ENCODE measurements at regions not wholly inside any gene's neighbourhood (a gene's known extent, or its start where the extent isn't known, plus 50 kb on each side); places are given as distances from the start of the nearest gene placed in this dataset.

DNA sequence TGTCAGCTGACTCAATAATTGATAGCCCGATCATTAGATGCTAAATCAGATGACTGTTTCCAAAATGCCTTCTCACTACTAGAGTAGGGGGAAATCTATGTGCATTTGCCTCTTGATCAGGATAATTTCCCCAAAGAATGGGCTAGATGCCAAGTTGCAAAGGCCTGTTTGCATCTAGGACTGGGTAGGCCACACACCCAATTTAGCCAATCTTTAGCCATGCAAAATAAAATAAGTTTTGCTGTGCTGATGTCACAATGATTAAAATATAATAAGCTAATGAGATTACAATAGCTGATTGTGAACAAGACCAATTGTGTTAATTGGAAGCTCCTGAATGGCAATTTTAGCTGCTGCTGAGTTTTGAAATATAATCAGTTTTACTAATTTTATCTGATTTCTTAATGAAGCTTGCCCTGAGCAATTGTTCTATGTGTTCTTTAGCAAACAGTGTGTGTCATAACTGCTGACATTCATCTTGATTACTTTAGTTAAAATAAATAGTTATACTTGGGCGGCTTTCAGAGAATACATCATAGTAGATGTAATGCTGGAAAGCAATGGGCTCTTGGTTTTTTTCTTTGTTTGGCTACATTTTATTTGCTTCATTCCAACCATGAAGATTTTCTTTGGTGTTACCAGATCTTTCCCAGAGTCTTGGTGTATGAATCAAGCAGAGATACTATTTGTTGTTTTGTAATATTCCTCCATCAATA lies 973.2 kb upstream of the SLC35B3 start:
- no peak overlapping the region for H3K4me3 ChIP-seq (ENCODE audit: severe bottlenecking)
- ATAC-seq (ENCODE audit: low read depth) (no peak), DNase-seq (ENCODE audit: low spot score) (no peak)
- H3K4me1 ChIP-seq (ENCODE audit: insufficient read depth, poor library complexity, severe bottlenecking) = peaks cover 16% of the 10 kb centered on the region
- H3K9me3 ChIP-seq (ENCODE audit: severe bottlenecking) = no peaks in the 10 kb centered on the region
- no peaks in the 10 kb centered on the region for H3K36me3 ChIP-seq (ENCODE audit: low read depth)
- H3K27me3 ChIP-seq (ENCODE audit: insufficient read depth, poor library complexity, severe bottlenecking) = no peaks in the 10 kb centered on the region
- TF ChIP-seq, protein P1, sequence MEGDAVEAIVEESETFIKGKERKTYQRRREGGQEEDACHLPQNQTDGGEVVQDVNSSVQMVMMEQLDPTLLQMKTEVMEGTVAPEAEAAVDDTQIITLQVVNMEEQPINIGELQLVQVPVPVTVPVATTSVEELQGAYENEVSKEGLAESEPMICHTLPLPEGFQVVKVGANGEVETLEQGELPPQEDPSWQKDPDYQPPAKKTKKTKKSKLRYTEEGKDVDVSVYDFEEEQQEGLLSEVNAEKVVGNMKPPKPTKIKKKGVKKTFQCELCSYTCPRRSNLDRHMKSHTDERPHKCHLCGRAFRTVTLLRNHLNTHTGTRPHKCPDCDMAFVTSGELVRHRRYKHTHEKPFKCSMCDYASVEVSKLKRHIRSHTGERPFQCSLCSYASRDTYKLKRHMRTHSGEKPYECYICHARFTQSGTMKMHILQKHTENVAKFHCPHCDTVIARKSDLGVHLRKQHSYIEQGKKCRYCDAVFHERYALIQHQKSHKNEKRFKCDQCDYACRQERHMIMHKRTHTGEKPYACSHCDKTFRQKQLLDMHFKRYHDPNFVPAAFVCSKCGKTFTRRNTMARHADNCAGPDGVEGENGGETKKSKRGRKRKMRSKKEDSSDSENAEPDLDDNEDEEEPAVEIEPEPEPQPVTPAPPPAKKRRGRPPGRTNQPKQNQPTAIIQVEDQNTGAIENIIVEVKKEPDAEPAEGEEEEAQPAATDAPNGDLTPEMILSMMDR (IDR thresholded peaks at IDR 0.05; ENCODE audit: poor library complexity, severe bottlenecking) = no peak
- no peak overlapping the region for H3K27ac ChIP-seq (ENCODE audit: poor library complexity, severe bottlenecking)

DNA sequence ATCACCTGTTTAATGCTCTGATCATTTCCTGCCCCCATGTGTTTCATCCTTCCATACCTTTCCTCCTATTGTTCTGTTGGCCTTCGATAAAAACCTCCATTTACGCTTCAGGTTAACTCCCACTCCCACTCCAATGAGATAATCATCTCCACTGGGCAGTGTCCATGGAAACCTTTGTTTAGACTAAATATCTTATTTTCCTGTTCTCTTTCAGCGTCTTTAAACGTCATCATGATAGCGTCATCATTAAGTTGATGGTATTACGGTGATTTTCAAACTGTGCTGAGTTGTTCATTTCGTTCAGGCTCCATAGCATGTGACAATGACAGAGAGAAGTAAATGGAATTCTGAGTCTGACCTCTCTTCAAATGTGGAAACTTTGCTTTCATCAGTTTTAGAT lies 970.5 kb upstream of the SLC35B3 start:
- ATAC-seq (ENCODE audit: low read depth) (peak; percentile 24; the same call in 1 of the 3 replicates), DNase-seq (ENCODE audit: low spot score) (no peak)
- H3K27ac ChIP-seq (ENCODE audit: poor library complexity, severe bottlenecking) = peak overlapping the region; percentile 75
- H3K36me3 ChIP-seq (ENCODE audit: low read depth) = no peaks in the 10 kb centered on the region
- no peaks in the 10 kb centered on the region for H3K27me3 ChIP-seq (ENCODE audit: insufficient read depth, poor library complexity, severe bottlenecking)
- TF ChIP-seq, protein P1 (IDR thresholded peaks at IDR 0.05; ENCODE audit: poor library complexity, severe bottlenecking) = no peak
- no peak overlapping the region for H3K4me3 ChIP-seq (ENCODE audit: severe bottlenecking)
- no peaks in the 10 kb centered on the region for H3K9me3 ChIP-seq (ENCODE audit: severe bottlenecking)
- H3K4me1 ChIP-seq (ENCODE audit: insufficient read depth, poor library complexity, severe bottlenecking) = peaks cover 17% of the 10 kb centered on the region

DNA sequence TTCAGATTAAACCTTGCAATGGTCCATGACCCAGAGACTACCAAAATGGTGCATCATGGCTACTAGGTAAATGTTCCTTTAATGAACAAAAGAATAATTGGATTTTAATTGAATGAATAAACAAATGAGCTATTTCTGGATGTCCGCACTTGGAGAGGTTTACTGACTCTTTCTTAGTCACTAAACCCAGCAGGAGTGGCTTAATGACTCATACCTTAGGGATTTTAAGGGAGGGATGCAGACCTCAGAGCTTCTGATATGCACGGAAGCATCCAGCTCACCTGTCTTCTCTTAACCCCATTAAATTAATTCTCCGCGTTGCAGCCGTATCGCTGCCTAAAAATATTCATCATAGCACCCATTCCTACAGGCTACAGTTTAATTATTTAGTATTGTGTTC lies 970.0 kb upstream of the SLC35B3 start:
- H3K36me3 ChIP-seq (ENCODE audit: low read depth) = no peaks in the 10 kb centered on the region
- TF ChIP-seq, protein P1 (IDR thresholded peaks at IDR 0.05; ENCODE audit: poor library complexity, severe bottlenecking) = no peak
- ATAC-seq (ENCODE audit: low read depth) (peak; percentile 97), DNase-seq (ENCODE audit: low spot score) (no peak)
- no peaks in the 10 kb centered on the region for H3K27me3 ChIP-seq (ENCODE audit: insufficient read depth, poor library complexity, severe bottlenecking)
- peaks cover 22% of the 10 kb centered on the region for H3K4me1 ChIP-seq (ENCODE audit: insufficient read depth, poor library complexity, severe bottlenecking)
- H3K4me3 ChIP-seq (ENCODE audit: severe bottlenecking) = no peak overlapping the region
- no peaks in the 10 kb centered on the region for H3K9me3 ChIP-seq (ENCODE audit: severe bottlenecking)
- H3K27ac ChIP-seq (ENCODE audit: poor library complexity, severe bottlenecking) = peak overlapping the region; percentile 75

DNA sequence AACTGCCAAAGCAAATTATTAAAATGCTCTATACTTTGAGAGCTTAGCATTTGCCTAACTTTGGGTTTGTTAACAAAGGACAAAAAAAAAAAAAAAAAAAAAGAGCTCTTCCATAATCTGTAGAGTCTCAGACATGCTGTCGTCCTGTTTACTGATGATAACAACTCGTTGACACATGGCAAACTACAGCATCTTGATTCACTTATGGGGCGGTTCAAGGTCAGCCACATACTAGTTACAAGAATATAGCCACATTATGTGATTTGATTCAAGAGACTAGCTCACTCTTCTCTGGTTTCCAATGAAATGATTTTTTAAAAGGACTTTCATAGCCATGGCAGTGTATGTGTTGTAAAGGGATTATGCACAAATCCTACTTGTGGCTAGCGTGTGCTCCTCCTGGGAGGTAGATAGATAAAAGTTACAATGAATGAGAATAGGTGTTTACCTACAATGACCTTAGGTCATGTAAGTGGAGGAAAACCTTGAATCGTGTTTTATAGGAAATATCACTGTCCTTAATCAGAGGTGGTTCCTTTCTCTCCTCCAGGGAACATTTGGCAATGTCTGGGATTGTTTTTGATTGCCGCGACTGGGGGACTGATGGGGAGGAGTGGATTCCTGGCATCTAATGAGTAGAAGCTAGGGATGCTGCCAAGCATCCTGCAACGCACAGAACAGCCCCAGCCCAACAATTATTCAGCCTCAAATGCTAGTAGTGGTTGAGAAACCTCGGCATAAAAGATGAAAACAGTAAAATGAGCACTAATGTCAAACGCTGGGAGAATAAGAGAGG lies 969.2 kb upstream of the SLC35B3 start:
- H3K27ac ChIP-seq (ENCODE audit: poor library complexity, severe bottlenecking) = peak overlapping the region; percentile 75
- peaks cover 30% of the 10 kb centered on the region for H3K4me1 ChIP-seq (ENCODE audit: insufficient read depth, poor library complexity, severe bottlenecking)

More for the DNA sequence above, 969.2 kb upstream of the SLC35B3 start:
- Histone ChIP-seq H3K36me3 (ENCODE audit: low read depth) (no peaks in the 10 kb centered on the region), H3K4me3 (ENCODE audit: severe bottlenecking) (no peak overlapping the region), H3K27me3 (ENCODE audit: insufficient read depth, poor library complexity, severe bottlenecking) (no peaks in the 10 kb centered on the region), H3K9me3 (ENCODE audit: severe bottlenecking) (no peaks in the 10 kb centered on the region)
- DNase-seq (ENCODE audit: low spot score) (no peak), ATAC-seq (ENCODE audit: low read depth) (peak; percentile 50)
- TF ChIP-seq, protein P1 (IDR thresholded peaks at IDR 0.05; ENCODE audit: poor library complexity, severe bottlenecking) = no peak
